HG02798 (cell line): ENCODE measurements at regions not wholly inside any gene's neighbourhood (a gene's known extent, or its start where the extent isn't known, plus 50 kb on each side); places are given as distances from the start of the nearest gene placed in this dataset.
"Not testable (repeated sequence)": the region's sequence is repeated elsewhere in the genome, so short reads cannot be mapped to it uniquely, and the experiment has no call there.

Experiments used
- ATAC-seq: cut with Tn5 transposase; IDR thresholded peaks from one replicate; pipeline ENCODE4 v1.9.1; 2021; ENCODE audit warnings: mild to moderate bottlenecking; ENCODE audit not compliant: unreplicated experiment, poor library complexity

DNA sequence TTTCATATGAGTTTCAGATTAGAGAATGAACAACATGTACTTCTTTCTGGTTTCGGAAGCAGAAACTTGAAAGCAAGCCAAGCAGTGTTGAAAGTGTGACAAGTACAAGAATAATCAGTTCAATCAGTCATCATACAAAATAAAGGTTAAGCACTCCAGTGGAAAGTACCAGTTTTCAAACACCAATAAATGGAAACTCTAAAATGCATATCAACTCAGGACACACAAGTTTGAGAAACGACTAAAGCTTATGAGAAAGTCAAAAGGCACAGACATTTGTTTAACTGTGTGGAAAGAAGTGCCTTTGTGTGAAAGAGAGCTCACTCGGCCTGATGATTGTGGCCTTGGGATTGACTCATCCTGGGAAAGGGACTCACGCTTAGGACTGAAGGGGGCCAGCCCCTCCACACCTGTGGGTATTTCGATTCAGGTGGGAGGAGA, 60.6 kb upstream of the AKR1C1 start:
- peak; percentile 85 for ATAC-seq

GRCh38 chr10:4903126-4903525, 60.1 kb upstream of the AKR1C1 start:
- ATAC-seq, result not testable (repeated sequence)

DNA sequence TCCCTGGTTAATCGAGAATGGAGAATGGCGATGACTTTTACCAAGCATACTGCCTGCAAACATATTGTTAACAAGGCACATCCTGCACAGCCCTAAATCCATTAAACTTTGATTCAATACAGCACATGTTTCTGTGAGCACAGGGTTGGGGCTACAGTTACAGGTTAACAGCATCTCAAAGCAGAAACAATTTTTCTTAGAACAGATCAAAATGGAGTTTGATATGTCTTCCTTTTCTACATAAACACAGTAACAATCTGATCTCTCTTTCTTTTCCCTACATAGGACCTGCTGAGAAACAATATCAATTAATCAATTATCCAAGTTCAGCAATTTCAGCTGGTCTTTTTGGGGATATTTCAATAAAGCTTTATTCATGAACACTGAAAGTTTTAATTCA, 59.5 kb upstream of the AKR1C1 start:
- not testable (repeated sequence) for ATAC-seq

GRCh38 chr10:4909118-4909517, 54.1 kb upstream of the AKR1C1 start:
- ATAC-seq, result no peak
